NCI-H2107 treated with DMSO at 0.1 percent for 48 hours (cell line): ENCODE measurements at regions not wholly inside any gene's neighbourhood (a gene's known extent, or its start where the extent isn't known, plus 50 kb on each side); places are given as distances from the start of the nearest gene placed in this dataset.
"Not testable (repeated sequence)": the region's sequence is repeated elsewhere in the genome, so short reads cannot be mapped to it uniquely, and the experiment has no call there.

Experiments
- DNase-seq: peaks from one replicate; lab custom pipeline; 2025; ENCODE audit not compliant: unreplicated experiment; lab: John Stamatoyannopoulos, UW

DNA sequence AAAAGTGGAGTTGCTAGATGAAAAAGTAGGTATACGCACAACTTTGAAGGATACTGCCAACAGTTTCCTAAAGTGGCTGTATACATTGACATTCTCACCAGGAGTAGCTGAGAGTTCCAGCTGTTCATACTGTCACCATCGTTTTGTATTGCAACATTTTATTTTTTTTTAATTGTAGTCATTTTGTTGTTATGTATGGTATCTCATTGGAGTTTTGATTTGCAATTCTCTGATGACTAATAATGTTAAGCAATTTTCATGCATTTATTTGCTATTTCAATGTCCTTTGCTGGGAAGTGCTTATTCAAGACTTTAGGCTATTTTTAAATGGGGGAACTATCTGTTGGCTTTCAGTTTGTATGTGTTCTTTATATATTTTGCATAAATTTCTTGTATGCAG, 185.1 kb upstream of the TGFBR2 start:
- no peak for DNase-seq

GRCh38 chr3:30426293-30426993, 180.0 kb upstream of the TGFBR2 start:
- no peak for DNase-seq

- no peak for DNase-seq
Measured at GRCh38 chr3:30428251-30428650, 178.2 kb upstream of the TGFBR2 start.

- DNase-seq, result no peak
Measured at GRCh38 chr3:30435861-30436331, 170.5 kb upstream of the TGFBR2 start.

GRCh38 chr3:30437171-30437601, 169.2 kb upstream of the TGFBR2 start:
- no peak for DNase-seq

DNA sequence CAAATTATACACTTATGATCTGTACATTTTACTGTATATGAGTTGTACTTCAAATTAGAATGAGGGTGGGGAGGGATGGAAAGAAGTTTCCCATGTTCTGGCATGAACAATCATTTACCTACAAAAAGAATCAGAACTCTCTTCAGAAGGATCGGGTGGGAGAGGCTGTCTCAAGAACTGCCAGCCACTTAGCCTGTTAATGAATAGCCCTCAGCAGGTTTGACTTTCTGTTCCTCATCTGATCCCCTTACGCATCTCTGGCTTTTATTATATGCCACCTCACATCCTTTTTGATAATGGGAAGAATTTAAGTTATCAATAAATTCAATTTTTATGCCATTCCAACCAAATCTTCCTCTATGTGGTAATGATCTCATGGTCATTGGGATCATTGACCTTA, 168.3 kb upstream of the TGFBR2 start:
- DNase-seq, result no peak

GRCh38 chr3:30439451-30440053, 166.8 kb upstream of the TGFBR2 start:
- DNase-seq, result no peak

DNA sequence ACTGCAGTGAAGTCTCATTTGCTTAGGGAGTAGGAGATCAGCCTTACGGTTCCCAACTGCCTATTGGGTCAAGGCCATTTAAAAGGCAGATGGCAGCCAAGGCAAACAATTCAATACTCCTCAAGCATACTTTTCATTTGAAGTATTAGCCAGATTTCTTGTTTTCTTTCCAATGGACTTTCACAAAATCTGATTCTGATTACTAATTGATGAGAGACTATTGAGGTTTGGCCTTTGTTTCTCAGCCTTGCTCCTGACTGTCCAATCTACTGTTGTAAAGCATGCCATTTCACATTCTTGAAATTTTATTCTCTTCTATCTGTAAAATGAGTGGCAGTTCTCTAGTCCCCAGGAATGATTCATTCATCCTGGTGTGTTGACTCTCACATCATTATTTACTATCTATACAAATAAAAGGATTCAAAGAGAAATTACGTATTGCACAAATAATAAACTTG, 166.2 kb upstream of the TGFBR2 start:
- DNase-seq, result no peak

- no peak for DNase-seq
Measured at GRCh38 chr3:30440880-30441279, 165.5 kb upstream of the TGFBR2 start.

- DNase-seq, result no peak
Measured at GRCh38 chr3:30443756-30444673, 162.4 kb upstream of the TGFBR2 start.

DNA sequence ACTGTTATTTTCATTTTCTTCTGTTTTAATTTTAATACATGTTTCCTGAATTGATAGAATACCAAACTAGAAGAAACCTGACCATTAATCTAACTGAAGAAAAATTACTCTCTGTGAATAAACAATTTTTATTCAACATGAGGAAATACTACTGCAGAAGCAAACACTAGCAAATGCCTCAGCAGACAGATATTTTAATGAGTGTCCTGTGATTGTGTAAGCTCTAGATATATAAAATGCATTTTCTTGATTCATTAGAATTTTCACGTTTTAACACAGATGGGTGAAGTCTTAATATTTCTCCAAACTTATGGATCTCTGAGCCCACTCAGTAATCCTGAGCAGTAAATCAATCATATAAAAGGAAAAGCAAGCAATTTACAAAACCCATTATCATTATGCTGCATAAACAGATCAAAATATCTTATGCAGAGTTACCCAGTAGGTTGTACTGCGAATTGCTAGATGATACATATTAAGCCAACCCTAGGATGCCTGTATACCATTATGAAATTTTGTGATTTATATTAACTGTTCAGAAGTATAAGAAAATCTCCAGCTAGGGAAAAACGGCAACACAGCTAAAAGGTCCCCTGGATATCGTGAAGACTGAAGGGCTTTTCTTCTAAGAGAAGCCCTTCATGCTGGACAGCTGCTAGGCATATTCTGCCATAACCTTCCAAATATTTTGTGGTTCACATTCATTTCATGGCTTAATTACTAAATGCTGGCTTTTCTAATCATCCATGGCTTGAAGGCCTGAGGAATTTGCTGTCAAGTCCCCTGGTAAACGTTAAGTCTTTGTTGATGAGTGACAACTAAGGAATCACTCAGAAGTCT, 157.7 kb upstream of the TGFBR2 start:
- no peak for DNase-seq

GRCh38 chr3:30449290-30449632, 157.1 kb upstream of the TGFBR2 start:
- DNase-seq, result no peak

DNA sequence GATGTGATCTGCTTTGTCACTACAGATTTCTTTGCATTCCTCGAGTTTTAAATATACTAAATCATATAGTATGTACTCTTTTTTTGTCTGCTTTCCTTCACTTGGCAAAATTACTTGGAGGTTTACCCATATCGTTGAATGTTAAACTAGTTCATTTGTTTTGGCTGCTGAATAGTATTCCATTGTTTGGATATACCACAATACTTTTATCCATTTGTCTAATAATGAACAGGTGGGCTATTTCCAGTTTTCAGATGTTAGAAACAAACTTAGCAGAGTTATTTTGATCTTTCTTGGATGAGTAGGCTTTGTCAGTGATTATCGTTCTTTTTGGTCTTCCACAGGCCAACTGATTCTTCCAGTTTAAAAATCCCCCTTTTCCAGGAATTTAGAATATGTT, 154.0 kb upstream of the TGFBR2 start:
- DNase-seq, result no peak

DNA sequence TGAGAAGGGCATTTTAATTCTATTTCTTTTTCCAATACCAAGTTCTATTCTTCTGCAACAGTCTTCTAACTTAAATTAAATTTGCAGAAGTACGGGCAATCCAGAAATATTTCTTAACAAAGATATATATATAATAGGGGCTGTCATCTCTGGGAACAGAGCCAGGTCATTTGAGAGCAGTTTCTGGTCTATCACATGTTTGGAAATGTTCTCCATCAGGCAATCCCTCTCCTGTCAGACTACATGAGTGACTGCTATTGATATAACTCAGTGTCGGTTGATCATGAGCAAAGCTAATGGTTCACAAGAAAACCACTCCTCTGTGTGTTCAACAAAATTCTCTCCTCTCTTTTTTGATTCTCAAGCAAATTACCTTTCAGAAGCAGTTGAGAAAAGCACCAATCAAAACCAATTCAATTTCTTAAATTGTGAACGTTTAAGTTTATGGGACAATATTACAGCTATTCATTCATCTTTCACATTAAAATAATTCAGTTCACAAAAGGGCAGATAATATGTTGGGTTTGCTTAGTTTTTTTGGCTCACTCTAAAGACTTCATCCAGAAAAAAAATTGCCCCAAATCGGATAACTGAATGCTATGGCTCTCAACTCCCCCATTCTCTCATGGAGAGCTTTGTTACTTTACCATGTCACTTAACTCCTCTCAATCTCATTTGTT, 152.9 kb upstream of the TGFBR2 start:
- no peak for DNase-seq

DNA sequence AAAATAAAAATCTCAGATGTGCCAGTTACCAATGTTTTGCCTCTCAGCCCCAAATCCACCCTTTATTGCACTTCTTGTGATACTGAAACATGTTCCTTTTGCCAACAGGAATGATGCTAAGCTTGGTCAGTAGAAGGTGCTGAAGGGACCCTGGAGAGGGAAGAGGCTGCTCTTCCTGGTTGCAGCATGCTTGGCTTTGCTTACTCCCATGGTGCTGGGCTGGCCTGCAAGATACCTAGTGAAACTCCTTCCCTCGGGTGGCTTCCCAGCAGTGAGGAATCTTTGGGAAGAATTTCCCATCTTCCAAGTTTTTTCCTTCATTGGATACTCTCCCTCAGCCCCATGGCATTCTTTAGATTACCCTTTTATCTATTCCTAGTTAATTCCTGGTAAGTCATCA, 151.8 kb upstream of the TGFBR2 start:
- no peak for DNase-seq

GRCh38 chr3:30455112-30455511, 151.3 kb upstream of the TGFBR2 start:
- DNase-seq, result not testable (repeated sequence)

DNA sequence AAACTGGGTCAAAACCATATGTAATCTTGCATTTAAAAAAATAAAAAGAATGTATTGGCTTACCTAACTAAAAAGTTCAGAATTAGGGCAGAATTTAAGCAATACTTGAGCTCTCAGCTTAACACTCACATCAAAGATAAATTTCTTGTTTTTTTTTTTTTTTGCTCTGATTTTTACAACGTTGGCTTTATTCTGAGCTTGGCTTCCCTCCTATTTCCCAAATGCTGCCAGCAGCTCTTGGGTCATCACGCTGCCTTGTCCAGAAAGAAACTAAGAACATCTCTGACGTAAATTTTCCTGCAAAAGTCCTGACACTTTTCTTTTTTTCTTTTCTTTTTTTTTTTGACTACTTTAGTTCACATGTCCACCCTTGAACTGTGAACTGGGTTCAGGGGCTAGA, 150.6 kb upstream of the TGFBR2 start:
- DNase-seq, result no peak

DNA sequence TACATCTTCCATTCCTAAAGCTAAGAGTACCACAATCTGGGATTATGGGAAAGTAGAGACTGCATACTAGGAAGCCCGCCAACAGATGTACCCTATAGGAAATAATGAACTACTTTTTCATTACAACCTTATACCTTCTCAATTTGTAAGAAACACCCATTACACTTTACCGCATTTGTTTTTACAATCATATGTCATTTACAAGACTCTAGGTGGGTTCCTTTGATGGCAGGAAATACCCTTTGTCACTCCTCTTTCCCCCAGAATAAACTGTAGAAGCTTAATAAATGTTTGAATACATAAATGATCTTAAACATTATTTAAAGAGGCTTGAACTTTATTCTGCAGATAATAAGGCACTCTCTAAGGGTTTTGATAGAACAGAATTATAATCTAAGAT, 150.1 kb upstream of the TGFBR2 start:
- no peak for DNase-seq

GRCh38 chr3:30457081-30457480, 149.3 kb upstream of the TGFBR2 start:
- no peak for DNase-seq

DNA sequence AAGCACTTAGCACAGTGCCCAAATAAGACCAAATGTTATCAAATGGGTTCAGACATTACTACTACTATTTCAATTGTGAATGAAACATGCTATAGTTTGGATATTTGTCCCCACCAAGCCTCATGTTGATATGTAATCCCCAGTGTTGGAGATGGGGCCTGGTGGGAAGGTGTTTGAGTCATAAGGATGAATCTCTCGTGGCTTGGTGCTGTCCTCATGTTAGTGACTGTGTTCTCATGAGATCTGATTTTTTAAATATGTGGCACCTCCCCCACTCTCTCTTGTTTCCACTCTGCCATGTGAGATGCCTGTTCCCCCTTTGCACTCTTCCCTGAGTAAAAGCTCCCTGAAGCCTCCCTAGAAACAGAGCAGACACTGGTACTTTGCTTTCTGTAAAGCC, 148.7 kb upstream of the TGFBR2 start:
- DNase-seq, result no peak
